ENCODE measurements at regions not wholly inside any gene's neighbourhood (a gene's known extent, or its start where the extent isn't known, plus 50 kb on each side); places are given as distances from the start of the nearest gene placed in this dataset.

DNA sequence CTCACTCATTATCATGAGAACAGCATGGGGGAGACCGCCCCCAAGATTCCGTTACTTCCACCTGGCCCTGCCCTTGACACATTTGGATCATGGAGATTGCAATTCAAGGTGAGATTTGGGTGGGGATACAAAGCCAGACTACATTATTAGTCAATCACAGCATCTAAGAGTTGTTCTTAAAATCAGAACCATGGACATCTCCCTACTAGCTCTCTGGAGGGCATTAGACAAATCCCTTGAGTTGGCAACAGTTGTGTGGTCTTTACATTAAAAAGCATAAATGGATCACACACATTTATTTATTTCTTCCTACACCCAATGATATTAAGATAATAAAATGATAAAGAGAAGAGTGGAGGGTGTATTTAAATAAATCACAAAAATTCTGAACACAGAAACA lies 262.8 kb upstream of the VCX start:
- Mint-ChIP-seq H3K27me3 (ENCODE audit: unreplicated experiment) (peaks cover 4% of the 10 kb centered on the region), H3K27ac (ENCODE audit: unreplicated experiment) (no peak overlapping the region), H3K4me3 (ENCODE audit: unreplicated experiment) (no peak overlapping the region), H3K9me3 (ENCODE audit: unreplicated experiment) (no peaks in the 10 kb centered on the region), H3K36me3 (ENCODE audit: unreplicated experiment) (no peaks in the 10 kb centered on the region), H3K4me1 (ENCODE audit: unreplicated experiment) (no peaks in the 10 kb centered on the region)
- TF ChIP-seq CTCF (IDR thresholded peaks at IDR 0.05): no peak
- DNase-seq (ENCODE audit: extremely low spot score, unreplicated experiment): no peak

DNA sequence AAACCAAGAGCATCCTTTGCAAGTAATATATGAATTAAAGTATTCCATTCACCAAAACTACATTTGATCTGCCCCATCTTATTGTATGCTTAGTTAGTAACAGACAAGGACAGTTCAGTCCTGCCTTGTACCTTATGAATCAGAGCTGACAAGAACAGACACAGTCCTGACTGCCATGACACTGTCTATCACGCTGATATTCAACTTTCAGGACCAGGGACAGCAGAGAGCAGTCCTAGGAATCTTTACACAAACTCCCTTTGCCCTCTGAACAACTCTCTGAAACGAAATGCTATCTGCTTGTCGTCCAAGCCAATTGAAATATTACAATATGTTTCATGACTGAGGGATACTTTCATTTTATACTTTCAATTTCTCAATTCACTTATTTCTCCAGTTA lies 268.6 kb upstream of the VCX start:
- H3K4me1 Mint-ChIP-seq (ENCODE audit: unreplicated experiment): no peaks in the 10 kb centered on the region
- H3K36me3 Mint-ChIP-seq (ENCODE audit: unreplicated experiment): no peaks in the 10 kb centered on the region
- H3K9me3 Mint-ChIP-seq (ENCODE audit: unreplicated experiment): no peaks in the 10 kb centered on the region
- H3K27me3 Mint-ChIP-seq (ENCODE audit: unreplicated experiment): peaks cover 6% of the 10 kb centered on the region
- no peak for TF ChIP-seq CTCF (IDR thresholded peaks at IDR 0.05)
- no peak overlapping the region for H3K27ac Mint-ChIP-seq (ENCODE audit: unreplicated experiment)
- H3K4me3 Mint-ChIP-seq (ENCODE audit: unreplicated experiment): no peak overlapping the region
- no peak for DNase-seq (ENCODE audit: extremely low spot score, unreplicated experiment)

GRCh38 chrX:7570432-7571029 lies 272.4 kb upstream of the VCX start:
- no peak for DNase-seq (ENCODE audit: extremely low spot score, unreplicated experiment)
- no peak for TF ChIP-seq CTCF (IDR thresholded peaks at IDR 0.05)
- Mint-ChIP-seq H3K36me3 (ENCODE audit: unreplicated experiment) (no peaks in the 10 kb centered on the region), H3K27ac (ENCODE audit: unreplicated experiment) (no peak overlapping the region), H3K27me3 (ENCODE audit: unreplicated experiment) (peaks cover 3% of the 10 kb centered on the region), H3K4me3 (ENCODE audit: unreplicated experiment) (no peak overlapping the region), H3K9me3 (ENCODE audit: unreplicated experiment) (no peaks in the 10 kb centered on the region), H3K4me1 (ENCODE audit: unreplicated experiment) (no peaks in the 10 kb centered on the region)

DNA sequence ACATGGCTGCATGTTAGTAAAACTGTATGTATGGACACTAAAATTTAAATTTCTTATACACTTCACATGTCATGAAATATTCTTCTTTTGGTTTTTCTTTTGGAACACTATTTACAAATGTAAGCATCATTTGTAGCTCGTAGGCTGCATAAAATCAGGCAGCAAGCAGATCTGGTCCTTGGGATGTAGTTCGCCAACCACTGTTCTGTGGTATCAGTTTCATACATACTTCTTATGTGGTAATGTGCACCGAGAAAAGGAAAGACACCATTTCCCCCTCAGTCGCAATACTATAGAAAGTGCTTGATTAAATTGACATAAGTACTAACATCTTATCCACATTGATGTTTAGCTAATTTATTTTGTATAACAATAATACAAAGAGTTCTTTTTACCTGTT lies 274.4 kb upstream of the VCX start:
- DNase-seq (ENCODE audit: extremely low spot score, unreplicated experiment): no peak
- Mint-ChIP-seq H3K27ac (ENCODE audit: unreplicated experiment) (no peak overlapping the region), H3K4me1 (ENCODE audit: unreplicated experiment) (no peaks in the 10 kb centered on the region), H3K36me3 (ENCODE audit: unreplicated experiment) (no peaks in the 10 kb centered on the region), H3K27me3 (ENCODE audit: unreplicated experiment) (peaks cover 3% of the 10 kb centered on the region), H3K9me3 (ENCODE audit: unreplicated experiment) (no peaks in the 10 kb centered on the region), H3K4me3 (ENCODE audit: unreplicated experiment) (no peak overlapping the region)
- no peak for TF ChIP-seq CTCF (IDR thresholded peaks at IDR 0.05)

DNA sequence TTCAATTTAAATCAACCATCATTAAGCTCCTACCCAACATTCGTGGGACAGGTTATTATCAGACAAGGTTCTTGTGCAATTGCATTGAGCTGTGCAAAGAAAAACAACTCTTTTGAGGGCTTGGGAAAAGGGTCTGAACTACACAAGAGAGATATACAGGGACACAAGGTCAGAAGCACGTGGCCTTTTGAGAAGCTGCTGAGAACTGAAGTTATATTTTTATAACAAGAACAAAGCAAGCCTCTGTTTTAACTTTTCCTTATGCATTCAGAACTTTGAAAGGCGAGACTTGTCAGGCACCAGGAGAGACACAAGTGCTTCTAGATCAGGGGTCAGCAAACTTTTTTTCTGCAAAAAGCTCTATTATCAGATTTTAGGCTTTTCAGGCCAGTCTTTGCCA lies 274.8 kb upstream of the VCX start:
- Mint-ChIP-seq H3K36me3 (ENCODE audit: unreplicated experiment) (no peaks in the 10 kb centered on the region), H3K4me1 (ENCODE audit: unreplicated experiment) (no peaks in the 10 kb centered on the region), H3K9me3 (ENCODE audit: unreplicated experiment) (no peaks in the 10 kb centered on the region), H3K4me3 (ENCODE audit: unreplicated experiment) (no peak overlapping the region), H3K27me3 (ENCODE audit: unreplicated experiment) (peaks cover 3% of the 10 kb centered on the region), H3K27ac (ENCODE audit: unreplicated experiment) (no peak overlapping the region)
- TF ChIP-seq CTCF (IDR thresholded peaks at IDR 0.05): no peak
- DNase-seq (ENCODE audit: extremely low spot score, unreplicated experiment): no peak
